Osteocyte (in vitro differentiated cells): ENCODE measurements at regions not wholly inside any gene's neighbourhood (a gene's known extent, or its start where the extent isn't known, plus 50 kb on each side); places are given as distances from the start of the nearest gene placed in this dataset.

Experiments
- DNase-seq: peaks from one replicate; pipeline ENCODE4 v3.0.0; 2021; ENCODE audit warnings: mixed read lengths; ENCODE audit not compliant: unreplicated experiment; ENCODE audit errors: extremely low spot score
- H3K27ac Mint-ChIP-seq: one replicate; pipeline ENCODE4 v1.8.0; 2021; ENCODE audit warnings: mild to moderate bottlenecking, mixed read lengths; ENCODE audit not compliant: unreplicated experiment
- H3K27me3 Mint-ChIP-seq: one replicate; pipeline ENCODE4 v1.8.0; 2021; ENCODE audit warnings: mixed read lengths; ENCODE audit not compliant: unreplicated experiment
- H3K36me3 Mint-ChIP-seq: one replicate; pipeline ENCODE4 v1.8.0; 2021; ENCODE audit warnings: mixed read lengths; ENCODE audit not compliant: unreplicated experiment
- H3K4me1 Mint-ChIP-seq: one replicate; pipeline ENCODE4 v1.8.0; 2021; ENCODE audit warnings: mixed read lengths; ENCODE audit not compliant: unreplicated experiment
- H3K4me3 Mint-ChIP-seq: one replicate; pipeline ENCODE4 v1.8.0; 2021; ENCODE audit warnings: mild to moderate bottlenecking, moderate library complexity, mixed read lengths; ENCODE audit not compliant: unreplicated experiment
- H3K9me3 Mint-ChIP-seq: one replicate; pipeline ENCODE4 v1.8.0; 2021; ENCODE audit warnings: mixed read lengths; ENCODE audit not compliant: unreplicated experiment
- CTCF ChIP-seq: fragments of 200-600 bp; sonication (generic); IDR thresholded peaks from 2 replicates; pipeline ENCODE4 v1.5.0; 2021; ENCODE audit warnings: antibody characterized with exemption, mild to moderate bottlenecking, moderate library complexity

GRCh38 chr1:191096405-191096804, 618.7 kb upstream of the BRINP3 start:
- no peak for DNase-seq
- Mint-ChIP-seq H3K9me3 (no peaks in the 10 kb centered on the region), H3K27me3 (no peaks in the 10 kb centered on the region), H3K4me1 (no peaks in the 10 kb centered on the region), H3K27ac (no peak overlapping the region), H3K4me3 (no peak overlapping the region), H3K36me3 (no peaks in the 10 kb centered on the region)
- TF ChIP-seq CTCF = no peak

GRCh38 chr1:191099696-191100095, 622.0 kb upstream of the BRINP3 start:
- Mint-ChIP-seq H3K4me1 (no peaks in the 10 kb centered on the region), H3K36me3 (no peaks in the 10 kb centered on the region), H3K9me3 (no peaks in the 10 kb centered on the region), H3K27me3 (no peaks in the 10 kb centered on the region), H3K27ac (no peak overlapping the region), H3K4me3 (no peak overlapping the region)
- no peak for DNase-seq
- no peak for TF ChIP-seq CTCF

GRCh38 chr1:191101960-191102359, 624.3 kb upstream of the BRINP3 start:
- H3K27me3 Mint-ChIP-seq = no peaks in the 10 kb centered on the region
- no peak for DNase-seq
- no peak for TF ChIP-seq CTCF
- no peaks in the 10 kb centered on the region for H3K36me3 Mint-ChIP-seq
- H3K27ac Mint-ChIP-seq = no peak overlapping the region
- H3K4me1 Mint-ChIP-seq = no peaks in the 10 kb centered on the region
- peaks cover 3% of the 10 kb centered on the region for H3K9me3 Mint-ChIP-seq
- H3K4me3 Mint-ChIP-seq = no peak overlapping the region

GRCh38 chr1:191125950-191126349, 648.3 kb upstream of the BRINP3 start:
- H3K4me3 Mint-ChIP-seq = no peak overlapping the region
- H3K9me3 Mint-ChIP-seq = peaks cover 13% of the 10 kb centered on the region
- DNase-seq = no peak
- peaks cover 8% of the 10 kb centered on the region for H3K27me3 Mint-ChIP-seq
- no peaks in the 10 kb centered on the region for H3K36me3 Mint-ChIP-seq
- H3K27ac Mint-ChIP-seq = no peak overlapping the region
- no peaks in the 10 kb centered on the region for H3K4me1 Mint-ChIP-seq
- no peak for TF ChIP-seq CTCF

GRCh38 chr1:191134796-191135195, 657.1 kb upstream of the BRINP3 start:
- H3K36me3 Mint-ChIP-seq = no peaks in the 10 kb centered on the region
- peaks cover 5% of the 10 kb centered on the region for H3K27me3 Mint-ChIP-seq
- TF ChIP-seq CTCF = no peak
- no peak for DNase-seq
- H3K4me3 Mint-ChIP-seq = no peak overlapping the region
- H3K4me1 Mint-ChIP-seq = peaks cover 6% of the 10 kb centered on the region
- H3K9me3 Mint-ChIP-seq = no peaks in the 10 kb centered on the region
- H3K27ac Mint-ChIP-seq = no peak overlapping the region
